Spleen (tissue), 7 donors: ENCODE measurements at regions not wholly inside any gene's neighbourhood (a gene's known extent, or its start where the extent isn't known, plus 50 kb on each side); places are given as distances from the start of the nearest gene placed in this dataset.

Experiments used
- CTCF ChIP-seq, 11 experiments: fragments of 200-600 bp in 7 of 11; fragments of 450-650 bp in 4 of 11; sonication (generic) in 4 of 11; IDR thresholded peaks in 8 of 11; conservative IDR thresholded peaks in 3 of 11; 1 replicate in 7 of 11; 2 replicates in 4 of 11; pipeline versions ENCODE4 v1.4.0 to v1.8.0; 2016 to 2021; ENCODE audit warnings: antibody characterized with exemption in 11 of 11, inconsistent platforms in 4 of 11, mild to moderate bottlenecking in 1 of 11
- POLR2A ChIP-seq, 3 donors: fragments of 450-650 bp; IDR thresholded peaks; one replicate each; pipeline ENCODE4 v1.5.1; 2017; ENCODE audit warnings: antibody characterized with exemption in 3 of 3, mild to moderate bottlenecking in 1 of 3
- donor health status: DM: no; HTN: no; CAD: no; lungs with moderate emphysema.
- donor health status: DM: no; HTN: no; CAD: no.
- donor health status: DM: no; HTN: no; CAD: no.

DNA sequence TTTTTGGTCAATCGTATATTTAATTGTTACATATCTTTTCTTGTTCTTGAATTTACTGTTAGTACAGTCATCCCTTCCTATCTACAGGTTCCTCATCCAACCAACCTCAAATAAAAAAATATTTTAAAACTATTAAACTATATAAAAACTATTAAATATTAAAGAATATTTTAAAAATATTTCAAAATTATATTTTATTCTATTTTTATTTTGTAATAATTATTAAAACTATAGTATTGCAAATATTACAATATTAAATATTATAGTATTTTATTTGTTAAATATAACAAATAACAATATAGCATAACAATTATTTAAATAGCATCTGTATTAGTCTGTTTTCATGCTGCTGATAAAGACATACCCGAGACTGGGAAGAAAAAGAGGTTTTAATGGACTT lies 357.9 kb upstream of the GOLIM4 start:
- TF ChIP-seq CTCF (IDR thresholded peaks at IDR 0.05 in 8 of 11, conservative IDR thresholded peaks at IDR 0.05 in 3 of 11) (no peak), POLR2A (IDR thresholded peaks at IDR 0.05) (no peak)
